COR-L47 (cell line): ENCODE measurements at regions not wholly inside any gene's neighbourhood (a gene's known extent, or its start where the extent isn't known, plus 50 kb on each side); places are given as distances from the start of the nearest gene placed in this dataset.
"Not testable (repeated sequence)": the region's sequence is repeated elsewhere in the genome, so short reads cannot be mapped to it uniquely, and the experiment has no call there.

Experiments used
- DNase-seq: peaks from one replicate; lab custom pipeline; 2025; lab: John Stamatoyannopoulos, UW

DNA sequence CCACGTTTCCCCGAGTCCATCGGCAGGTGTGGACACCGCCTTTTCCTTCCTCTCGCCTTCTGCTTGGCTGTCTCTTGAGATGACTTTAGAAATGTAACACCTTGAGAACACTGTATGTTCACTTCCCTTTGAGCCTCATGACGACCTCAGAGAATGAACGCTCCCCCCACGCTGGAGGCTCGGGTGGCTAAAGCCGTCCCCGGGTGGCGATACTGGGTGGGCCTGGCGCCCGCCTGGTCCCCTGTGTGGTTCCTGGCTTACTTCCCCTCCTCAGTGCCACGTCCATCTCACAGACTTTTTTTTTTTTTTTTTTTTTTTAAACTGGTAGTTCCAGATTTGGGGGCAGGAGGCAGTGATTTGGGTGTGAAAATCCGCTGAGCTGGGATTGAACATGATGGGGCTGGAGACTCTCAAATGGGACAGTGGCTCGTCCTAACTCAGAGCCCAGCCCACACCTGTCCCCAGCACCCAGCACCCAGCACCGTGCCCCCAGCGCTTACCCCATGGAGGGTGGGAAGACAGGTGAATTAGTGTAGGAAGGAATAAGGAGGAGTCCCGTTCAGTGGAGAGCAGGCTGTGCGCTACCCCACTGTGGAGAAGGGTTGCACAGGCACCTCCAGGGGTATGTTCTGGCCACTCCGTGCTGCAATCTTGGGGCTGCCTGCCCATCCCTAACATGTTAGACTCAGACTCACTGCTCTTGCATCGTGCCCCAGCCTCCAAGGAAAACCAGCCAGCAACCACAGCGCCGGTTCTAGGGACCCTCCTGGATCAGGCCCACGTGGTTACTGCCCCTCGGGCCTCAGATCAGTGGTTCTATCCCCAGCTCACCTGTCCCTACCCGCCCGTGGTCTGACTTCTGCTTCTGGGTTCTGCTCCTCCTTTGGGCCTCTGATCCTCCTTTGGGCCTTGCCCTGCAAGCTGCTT is 174.0 kb downstream of the ASB1 start:
- DNase-seq = no peak

- no peak for DNase-seq
Measured at GRCh38 chr2:238601433-238602222, 174.9 kb downstream of the ASB1 start.

GRCh38 chr2:238602223-238602960 is 175.7 kb downstream of the ASB1 start:
- no peak for DNase-seq

- DNase-seq = no peak
Measured at GRCh38 chr2:238603596-238603995, 176.9 kb downstream of the ASB1 start.

- DNase-seq = no peak
Measured at GRCh38 chr2:238606311-238606710, 179.6 kb downstream of the ASB1 start.

DNA sequence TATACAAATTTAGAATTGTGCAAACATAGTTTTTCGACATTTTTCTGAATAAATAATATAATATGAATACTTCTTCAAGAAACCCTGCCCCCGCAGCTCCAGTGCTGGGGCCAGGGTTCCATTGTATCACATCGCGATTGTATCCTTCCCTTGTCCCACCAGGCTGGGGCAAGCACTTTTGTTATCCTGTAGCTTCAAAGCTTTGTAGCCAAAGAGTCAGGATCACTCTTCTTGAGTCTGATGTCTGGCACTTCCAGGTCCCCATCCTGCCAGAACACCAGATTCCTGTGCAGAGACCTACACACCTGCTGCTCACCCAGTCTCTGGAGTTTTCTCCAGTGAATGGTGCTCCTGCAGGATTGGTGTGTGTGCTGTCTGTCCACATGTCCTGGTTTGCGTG is 186.9 kb downstream of the ASB1 start:
- DNase-seq = no peak

DNA sequence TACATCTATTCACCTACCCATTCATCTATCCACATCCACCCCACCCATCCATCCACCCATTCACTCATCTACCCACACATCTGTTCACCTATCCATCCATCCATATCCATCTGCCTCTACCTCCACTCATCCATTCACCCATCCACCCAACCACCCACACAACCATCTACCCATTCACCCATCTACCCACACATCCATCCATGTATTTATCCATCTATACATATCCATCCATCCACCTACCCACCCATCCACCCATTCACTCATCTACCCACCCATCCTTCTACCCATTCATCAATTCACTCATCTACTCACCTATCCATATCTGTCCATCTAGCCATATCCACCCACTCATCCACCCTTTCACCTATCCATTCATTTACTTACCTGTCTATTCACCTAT is 187.6 kb downstream of the ASB1 start:
- DNase-seq = no peak

- DNase-seq = no peak
Measured at GRCh38 chr2:238615187-238615586, 188.5 kb downstream of the ASB1 start.

DNA sequence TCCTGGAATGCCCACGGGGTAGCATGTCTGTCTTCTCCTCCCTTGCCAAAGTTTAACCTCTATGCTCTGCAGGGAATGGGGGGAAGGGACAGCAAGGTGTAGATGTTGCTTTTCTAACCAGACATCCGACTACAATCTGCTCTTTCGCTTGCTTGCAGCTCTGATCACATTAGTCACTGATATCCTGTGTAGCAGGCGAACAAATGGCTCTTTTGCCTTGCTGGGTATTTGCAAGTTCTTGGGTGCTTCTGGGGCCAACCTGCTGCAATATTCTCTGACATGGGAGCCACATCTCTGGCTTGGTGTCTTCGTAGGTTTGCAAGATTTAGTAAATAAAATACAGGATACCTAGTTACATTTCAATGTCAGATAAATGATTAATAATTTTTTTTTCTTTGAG is 190.0 kb downstream of the ASB1 start:
- DNase-seq = no peak

DNA sequence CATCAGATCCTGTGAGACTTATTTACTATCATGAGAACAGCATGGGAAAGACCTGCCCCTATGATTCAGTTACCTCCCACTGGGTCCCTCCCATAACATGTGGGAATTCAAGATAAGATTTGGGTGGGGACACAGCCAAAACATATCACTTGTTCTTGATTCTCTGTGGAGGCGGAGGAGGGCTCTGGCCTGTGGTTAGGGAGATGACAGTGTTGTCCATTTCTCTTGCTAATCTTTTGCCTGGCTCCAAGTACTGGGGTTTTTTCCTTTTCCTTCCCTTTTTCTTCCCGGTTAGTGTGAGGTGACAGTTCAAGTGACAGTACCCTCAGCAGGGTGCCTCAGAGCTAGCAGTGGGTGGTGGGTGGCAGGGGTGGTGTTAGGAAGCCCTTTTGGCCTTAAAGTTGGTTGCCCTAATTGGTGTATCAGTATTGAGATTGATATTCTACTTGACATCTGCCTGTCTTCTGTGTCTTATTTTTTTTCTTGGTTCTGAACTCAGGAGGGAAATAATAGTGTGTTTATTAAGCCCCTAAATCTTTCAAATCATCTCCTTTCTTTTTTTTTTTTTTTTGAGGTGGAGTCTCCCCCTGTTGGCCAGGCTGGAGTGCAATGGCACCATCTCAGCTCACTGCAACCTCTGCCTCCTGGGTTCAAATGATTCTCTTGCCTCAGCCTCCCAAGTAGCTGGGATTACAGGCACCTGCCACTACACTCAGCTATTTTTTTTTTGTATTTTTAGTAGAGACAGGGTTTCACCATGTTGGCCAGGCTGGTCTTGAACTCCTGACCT is 192.0 kb downstream of the ASB1 start:
- DNase-seq = not testable (repeated sequence)

GRCh38 chr2:238627899-238628298 is 201.2 kb downstream of the ASB1 start:
- DNase-seq = no peak

GRCh38 chr2:238629064-238629463 is 202.3 kb downstream of the ASB1 start:
- no peak for DNase-seq

- no peak for DNase-seq
Measured at GRCh38 chr2:238631491-238632180, 204.9 kb downstream of the ASB1 start.

GRCh38 chr2:238632181-238633060 is 205.7 kb downstream of the ASB1 start:
- no peak for DNase-seq

DNA sequence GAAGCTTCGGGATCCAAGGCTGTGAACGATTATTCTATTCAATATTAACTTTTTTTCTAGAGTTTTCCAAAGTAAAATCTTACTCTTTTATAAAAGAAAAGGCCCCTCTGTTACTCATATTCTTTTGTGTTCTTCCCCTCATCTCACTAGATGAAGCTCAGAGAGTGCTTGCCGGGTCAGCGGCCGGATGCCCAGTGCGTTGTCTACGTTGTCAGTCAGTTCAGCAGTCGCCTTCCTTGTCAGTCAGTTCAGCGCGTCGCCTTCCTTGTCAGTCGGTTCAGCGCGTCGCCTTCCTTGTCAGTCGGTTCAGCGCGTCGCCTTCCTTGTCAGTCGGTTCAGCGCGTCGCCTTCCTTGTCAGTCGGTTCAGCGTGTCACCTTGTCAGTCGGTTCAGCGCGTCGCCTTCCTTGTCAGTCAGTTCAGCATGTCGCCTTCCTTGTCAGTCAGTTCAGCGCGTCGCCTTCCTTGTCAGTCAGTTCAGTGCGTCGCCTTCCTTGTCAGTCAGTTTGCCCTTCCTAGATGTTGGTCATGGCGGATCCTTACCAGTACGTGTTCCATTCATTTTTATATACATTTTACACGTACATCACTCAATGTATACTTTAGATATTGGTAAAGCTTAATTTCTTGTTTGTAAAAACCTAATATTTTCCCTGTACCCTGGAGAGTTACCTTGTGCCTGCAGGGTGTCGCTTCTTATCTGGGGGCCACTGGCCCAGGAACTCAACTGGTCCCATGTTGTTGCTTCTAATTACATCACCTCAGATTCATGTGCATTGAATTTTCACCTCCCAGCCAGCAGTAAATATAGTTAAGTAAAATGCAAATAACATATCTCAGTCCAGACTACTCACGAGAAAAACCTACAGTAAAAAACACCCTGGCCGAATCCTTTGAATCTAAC is 206.9 kb downstream of the ASB1 start:
- no peak for DNase-seq

GRCh38 chr2:238634701-238635357 is 208.1 kb downstream of the ASB1 start:
- DNase-seq = no peak

- DNase-seq = no peak
Measured at GRCh38 chr2:238635647-238636051, 208.9 kb downstream of the ASB1 start.
